ENCODE measurements at regions not wholly inside any gene's neighbourhood (a gene's known extent, or its start where the extent isn't known, plus 50 kb on each side); places are given as distances from the start of the nearest gene placed in this dataset.

DNA sequence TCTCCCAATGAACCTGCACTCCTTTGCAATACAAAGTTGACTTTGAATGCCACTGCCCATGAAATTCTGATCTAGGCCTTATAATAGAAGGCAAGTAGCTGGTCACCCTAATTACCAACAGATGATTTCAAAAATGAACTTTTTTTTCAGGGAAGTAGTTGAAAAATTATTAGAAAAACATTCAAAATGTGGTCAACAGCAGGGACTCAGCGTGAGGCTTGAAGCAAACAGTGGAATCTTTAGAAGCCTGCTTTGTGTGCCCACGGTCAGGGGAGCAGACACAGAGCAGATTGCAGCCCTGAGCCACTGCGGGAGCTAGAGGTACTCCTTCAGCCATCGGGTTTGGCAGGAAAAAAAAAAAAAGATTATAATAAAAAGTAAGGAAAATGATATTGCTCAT lies 87.1 kb upstream of the HEY2 start:
- Histone ChIP-seq H3K27ac (ENCODE audit: low read depth, low read length, poor library complexity, severe bottlenecking) (no peak overlapping the region), H3K27me3 (replicated peaks; ENCODE audit: insufficient read depth, low read depth, low read length, poor library complexity) (no peaks in the 10 kb centered on the region), H3K4me1 (ENCODE audit: insufficient read depth, low read length, poor library complexity, severe bottlenecking) (no peaks in the 10 kb centered on the region), H3K4me3 (ENCODE audit: low read depth, low read length, poor library complexity, severe bottlenecking) (no peak overlapping the region), H3K9me3 (ENCODE audit: low read depth, low read length, poor library complexity, severe bottlenecking) (no peaks in the 10 kb centered on the region), H3K36me3 (ENCODE audit: insufficient read depth, low read length, poor library complexity, severe bottlenecking) (no peaks in the 10 kb centered on the region)
- DNase-seq (ENCODE audit: low spot score) = no peak
- POLR2A ChIA-PET (ENCODE audit: low non-redundant PET) = no interaction called here
- CTCF ChIA-PET = no interaction called here
- intact Hi-C loops (cut with micrococcal nuclease; ENCODE audit: unreplicated experiment) = no loop called here
- no TSS peak for BruUV-seq (replicated peaks)
- TF ChIP-seq EZH2 (IDR thresholded peaks at IDR 0.05; ENCODE audit: borderline replicate concordance, low read depth, low read length, poor library complexity, severe bottlenecking) (no peak), CTCF (conservative IDR thresholded peaks at IDR 0.05; ENCODE audit: low read depth, low read length) (no peak)

DNA sequence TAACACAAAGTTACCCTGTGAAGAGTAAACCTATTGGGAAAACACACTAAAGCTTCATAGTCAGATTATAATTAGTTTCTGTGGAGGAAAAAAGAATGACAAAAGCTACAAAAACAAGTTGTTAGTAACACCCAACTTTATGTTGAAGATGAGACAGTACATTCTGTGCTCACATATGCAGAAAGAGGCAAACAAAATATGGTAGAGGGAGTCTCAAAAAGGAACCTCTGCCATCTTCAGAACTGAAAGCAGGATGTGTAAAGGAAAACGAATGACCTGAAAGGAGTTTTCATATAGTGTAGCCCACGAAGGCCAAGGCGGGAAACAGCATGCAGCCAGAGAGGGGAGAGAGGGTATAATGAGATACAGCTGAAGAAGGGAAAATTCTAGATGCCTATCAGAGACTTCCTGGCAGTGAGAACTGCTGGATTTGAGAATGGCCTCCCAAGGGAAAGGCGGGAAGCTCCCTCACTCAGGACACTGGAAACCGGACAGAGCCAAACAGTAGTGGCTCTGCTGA lies 84.1 kb upstream of the HEY2 start:
- Histone ChIP-seq H3K36me3 (ENCODE audit: insufficient read depth, low read length, poor library complexity, severe bottlenecking) (no peaks in the 10 kb centered on the region), H3K27me3 (replicated peaks; ENCODE audit: insufficient read depth, low read depth, low read length, poor library complexity) (no peaks in the 10 kb centered on the region), H3K9me3 (ENCODE audit: low read depth, low read length, poor library complexity, severe bottlenecking) (no peaks in the 10 kb centered on the region), H3K4me1 (ENCODE audit: insufficient read depth, low read length, poor library complexity, severe bottlenecking) (no peaks in the 10 kb centered on the region), H3K4me3 (ENCODE audit: low read depth, low read length, poor library complexity, severe bottlenecking) (no peak overlapping the region), H3K27ac (ENCODE audit: low read depth, low read length, poor library complexity, severe bottlenecking) (no peak overlapping the region)
- intact Hi-C loops (cut with micrococcal nuclease; ENCODE audit: unreplicated experiment) = no loop called here
- BruUV-seq (replicated peaks) = no TSS peak
- POLR2A ChIA-PET (ENCODE audit: low non-redundant PET) = no interaction called here
- DNase-seq (ENCODE audit: low spot score) = no peak
- CTCF ChIA-PET = no interaction called here
- TF ChIP-seq CTCF (conservative IDR thresholded peaks at IDR 0.05; ENCODE audit: low read depth, low read length) (no peak), EZH2 (IDR thresholded peaks at IDR 0.05; ENCODE audit: borderline replicate concordance, low read depth, low read length, poor library complexity, severe bottlenecking) (no peak)

DNA sequence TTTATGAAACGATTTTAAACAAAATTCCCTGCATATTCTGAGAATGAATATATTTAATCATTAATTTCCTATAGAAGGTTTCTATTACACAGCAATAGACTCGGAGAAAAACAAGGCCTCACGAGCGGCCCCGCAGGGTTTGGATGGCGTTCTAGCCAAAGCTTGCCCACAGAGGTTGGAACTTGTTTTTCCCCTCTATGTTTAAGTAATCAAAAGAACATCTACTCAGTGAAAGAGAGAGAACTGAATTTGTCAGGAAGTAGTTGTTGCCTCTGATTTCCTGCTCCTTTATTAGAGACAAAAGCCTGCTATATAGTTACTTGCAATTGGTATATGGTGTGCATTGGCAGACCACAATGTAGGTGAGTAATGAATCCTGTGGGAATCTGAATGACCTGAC lies 82.1 kb upstream of the HEY2 start:
- no peak for DNase-seq (ENCODE audit: low spot score)
- intact Hi-C loops (cut with micrococcal nuclease; ENCODE audit: unreplicated experiment) = no loop called here
- Histone ChIP-seq H3K27me3 (replicated peaks; ENCODE audit: insufficient read depth, low read depth, low read length, poor library complexity) (no peaks in the 10 kb centered on the region), H3K27ac (ENCODE audit: low read depth, low read length, poor library complexity, severe bottlenecking) (no peak overlapping the region), H3K9me3 (ENCODE audit: low read depth, low read length, poor library complexity, severe bottlenecking) (no peaks in the 10 kb centered on the region), H3K4me1 (ENCODE audit: insufficient read depth, low read length, poor library complexity, severe bottlenecking) (no peaks in the 10 kb centered on the region), H3K4me3 (ENCODE audit: low read depth, low read length, poor library complexity, severe bottlenecking) (no peak overlapping the region), H3K36me3 (ENCODE audit: insufficient read depth, low read length, poor library complexity, severe bottlenecking) (no peaks in the 10 kb centered on the region)
- TF ChIP-seq EZH2 (IDR thresholded peaks at IDR 0.05; ENCODE audit: borderline replicate concordance, low read depth, low read length, poor library complexity, severe bottlenecking) (no peak), CTCF (conservative IDR thresholded peaks at IDR 0.05; ENCODE audit: low read depth, low read length) (no peak)
- ChIA-PET POLR2A (ENCODE audit: low non-redundant PET) (no interaction called here), CTCF (no interaction called here)
- BruUV-seq (replicated peaks) = no TSS peak
